ENCODE measurements at regions not wholly inside any gene's neighbourhood (a gene's known extent, or its start where the extent isn't known, plus 50 kb on each side); places are given as distances from the start of the nearest gene placed in this dataset.

- Histone ChIP-seq H3K27me3 (ENCODE audit: low read depth) (no peaks in the 10 kb centered on the region; the same call in 1 of the 2 replicates), H3K4me3 (no peak overlapping the region), H3K9me3 (no peaks in the 10 kb centered on the region), H3K36me3 (replicated peaks) (no peaks in the 10 kb centered on the region), H3K4me1 (no peaks in the 10 kb centered on the region)
- in situ Hi-C loops (cut with MboI; ENCODE audit: low sequenced_read_pairs) = no loop called here
- no peak for DNase-seq (ENCODE audit: low spot score in 2 of 2)
These were observed 317.7 kb downstream of the PAPSS1 start for GRCh38 chr4:107402291-107402690.

GRCh38 chr4:107392951-107393350 is 327.1 kb downstream of the PAPSS1 start:
- Histone ChIP-seq H3K36me3 (replicated peaks) (no peaks in the 10 kb centered on the region), H3K27me3 (ENCODE audit: low read depth) (no peaks in the 10 kb centered on the region), H3K4me1 (no peaks in the 10 kb centered on the region), H3K9me3 (no peaks in the 10 kb centered on the region), H3K4me3 (no peak overlapping the region)
- DNase-seq (ENCODE audit: low spot score in 2 of 2) = no peak
- in situ Hi-C loops (cut with MboI; ENCODE audit: low sequenced_read_pairs) = no loop called here

- Histone ChIP-seq H3K36me3 (replicated peaks) (no peaks in the 10 kb centered on the region), H3K27me3 (ENCODE audit: low read depth) (no peaks in the 10 kb centered on the region), H3K4me3 (no peak overlapping the region), H3K4me1 (no peaks in the 10 kb centered on the region), H3K9me3 (no peaks in the 10 kb centered on the region)
- in situ Hi-C loops (cut with MboI; ENCODE audit: low sequenced_read_pairs) = no loop called here
- DNase-seq (ENCODE audit: low spot score in 2 of 2) = no peak
These were observed 327.7 kb downstream of the PAPSS1 start for GRCh38 chr4:107392380-107392779.

GRCh38 chr4:107391630-107392028 is 328.4 kb downstream of the PAPSS1 start:
- H3K9me3 ChIP-seq = no peaks in the 10 kb centered on the region
- H3K4me1 ChIP-seq = no peaks in the 10 kb centered on the region
- in situ Hi-C loops (cut with MboI; ENCODE audit: low sequenced_read_pairs) = no loop called here
- H3K4me3 ChIP-seq = no peak overlapping the region
- no peaks in the 10 kb centered on the region for H3K27me3 ChIP-seq (ENCODE audit: low read depth)
- H3K36me3 ChIP-seq (replicated peaks) = no peaks in the 10 kb centered on the region
- DNase-seq (ENCODE audit: low spot score in 2 of 2) = no peak

- in situ Hi-C loops (cut with MboI; ENCODE audit: low sequenced_read_pairs) = no loop called here
- Histone ChIP-seq H3K27me3 (ENCODE audit: low read depth) (no peaks in the 10 kb centered on the region), H3K9me3 (no peaks in the 10 kb centered on the region), H3K4me3 (no peak overlapping the region), H3K36me3 (replicated peaks) (no peaks in the 10 kb centered on the region), H3K4me1 (no peaks in the 10 kb centered on the region)
- DNase-seq (ENCODE audit: low spot score in 2 of 2) = no peak
These were observed 328.9 kb downstream of the PAPSS1 start for GRCh38 chr4:107391009-107391629.

- H3K9me3 ChIP-seq = no peaks in the 10 kb centered on the region
- no peaks in the 10 kb centered on the region for H3K27me3 ChIP-seq (ENCODE audit: low read depth)
- H3K36me3 ChIP-seq (replicated peaks) = no peaks in the 10 kb centered on the region
- H3K4me3 ChIP-seq = no peak overlapping the region
- H3K4me1 ChIP-seq = no peaks in the 10 kb centered on the region
- in situ Hi-C loops (cut with MboI; ENCODE audit: low sequenced_read_pairs) = no loop called here
- DNase-seq (ENCODE audit: low spot score in 2 of 2) = no peak
These were observed 330.1 kb downstream of the PAPSS1 start for GRCh38 chr4:107389965-107390364.

- no peak overlapping the region for H3K4me3 ChIP-seq
- H3K9me3 ChIP-seq = no peaks in the 10 kb centered on the region
- DNase-seq (ENCODE audit: low spot score in 2 of 2) = no peak
- no peaks in the 10 kb centered on the region for H3K36me3 ChIP-seq (replicated peaks)
- no peaks in the 10 kb centered on the region for H3K27me3 ChIP-seq (ENCODE audit: low read depth)
- in situ Hi-C loops (cut with MboI; ENCODE audit: low sequenced_read_pairs) = no loop called here
- H3K4me1 ChIP-seq = no peaks in the 10 kb centered on the region
These were observed 331.2 kb downstream of the PAPSS1 start for GRCh38 chr4:107388736-107389274.

GRCh38 chr4:107380836-107381438 is 339.1 kb downstream of the PAPSS1 start:
- Histone ChIP-seq H3K27me3 (ENCODE audit: low read depth) (no peaks in the 10 kb centered on the region), H3K9me3 (no peaks in the 10 kb centered on the region), H3K4me3 (no peak overlapping the region), H3K4me1 (no peaks in the 10 kb centered on the region), H3K36me3 (replicated peaks) (no peaks in the 10 kb centered on the region)
- DNase-seq (ENCODE audit: low spot score in 2 of 2) = no peak
- in situ Hi-C loops (cut with MboI; ENCODE audit: low sequenced_read_pairs) = no loop called here

GRCh38 chr4:107380190-107380589 is 339.8 kb downstream of the PAPSS1 start:
- DNase-seq (ENCODE audit: low spot score in 2 of 2) = no peak
- H3K4me1 ChIP-seq = no peaks in the 10 kb centered on the region
- no peak overlapping the region for H3K4me3 ChIP-seq
- in situ Hi-C loops (cut with MboI; ENCODE audit: low sequenced_read_pairs) = no loop called here
- H3K27me3 ChIP-seq (ENCODE audit: low read depth) = no peaks in the 10 kb centered on the region
- no peaks in the 10 kb centered on the region for H3K36me3 ChIP-seq (replicated peaks)
- no peaks in the 10 kb centered on the region for H3K9me3 ChIP-seq

- in situ Hi-C loops (cut with MboI; ENCODE audit: low sequenced_read_pairs) = no loop called here
- no peaks in the 10 kb centered on the region for H3K9me3 ChIP-seq
- DNase-seq (ENCODE audit: low spot score in 2 of 2) = no peak
- H3K4me3 ChIP-seq = no peak overlapping the region
- H3K36me3 ChIP-seq (replicated peaks) = no peaks in the 10 kb centered on the region
- H3K4me1 ChIP-seq = no peaks in the 10 kb centered on the region
- H3K27me3 ChIP-seq (ENCODE audit: low read depth) = no peaks in the 10 kb centered on the region
These were observed 340.8 kb downstream of the PAPSS1 start for GRCh38 chr4:107379054-107379869.

GRCh38 chr4:107376293-107376692 is 340.2 kb upstream of the DKK2 start:
- in situ Hi-C loops (cut with MboI; ENCODE audit: low sequenced_read_pairs) = no loop called here
- Histone ChIP-seq H3K9me3 (no peaks in the 10 kb centered on the region), H3K4me3 (no peak overlapping the region), H3K36me3 (replicated peaks) (no peaks in the 10 kb centered on the region), H3K4me1 (no peaks in the 10 kb centered on the region; the same call in 1 of the 2 replicates), H3K27me3 (ENCODE audit: low read depth) (no peaks in the 10 kb centered on the region)
- DNase-seq (ENCODE audit: low spot score in 2 of 2) = no peak

- H3K4me3 ChIP-seq = no peak overlapping the region
- no peak for DNase-seq (ENCODE audit: low spot score in 2 of 2)
- H3K27me3 ChIP-seq (ENCODE audit: low read depth) = no peaks in the 10 kb centered on the region
- in situ Hi-C loops (cut with MboI; ENCODE audit: low sequenced_read_pairs) = no loop called here
- no peaks in the 10 kb centered on the region for H3K9me3 ChIP-seq
- H3K4me1 ChIP-seq = no peaks in the 10 kb centered on the region
- no peaks in the 10 kb centered on the region for H3K36me3 ChIP-seq (replicated peaks)
These were observed 330.8 kb upstream of the DKK2 start for GRCh38 chr4:107366900-107367299.

- in situ Hi-C loops (cut with MboI; ENCODE audit: low sequenced_read_pairs) = no loop called here
- Histone ChIP-seq H3K4me1 (no peaks in the 10 kb centered on the region), H3K4me3 (no peak overlapping the region), H3K36me3 (replicated peaks) (no peaks in the 10 kb centered on the region), H3K27me3 (ENCODE audit: low read depth) (no peaks in the 10 kb centered on the region), H3K9me3 (no peaks in the 10 kb centered on the region)
- no peak for DNase-seq (ENCODE audit: low spot score in 2 of 2)
These were observed 330.1 kb upstream of the DKK2 start for GRCh38 chr4:107366016-107366735.
